H1 (cell line): ENCODE measurements at regions not wholly inside any gene's neighbourhood (a gene's known extent, or its start where the extent isn't known, plus 50 kb on each side); places are given as distances from the start of the nearest gene placed in this dataset.

Source experiments
- CTCF ChIA-PET: fragments of 300-600 bp; sonication (Branson Sonifier 250); formaldehyde crosslinking; loops from one replicate; lab custom pipeline; 2021; ENCODE audit not compliant: partially characterized antibody; lab: Charles Lee
- POLR2A ChIA-PET: fragments of 300-600 bp; sonication (Branson Sonifier 250); formaldehyde crosslinking; loops from one replicate; lab custom pipeline; 2021; ENCODE audit warnings: inconsistent platforms; ENCODE audit not compliant: partially characterized antibody; lab: Charles Lee
- DNase-seq, 2 experiments: peaks; one replicate each; pipeline versions ENCODE4 v3.0.0 to v3.0.0-alpha.2; 2010 to 2022; ENCODE audit warnings: low spot score in 2 of 2, low read depth in 1 of 2, mixed read lengths in 1 of 2
- FAIRE-seq: peaks from 2 replicates; lab custom pipeline; 2011; peaks lifted over from hg19 to GRCh38; lab: Jason Lieb, UNC
- H2AFZ ChIP-seq: 2 replicates; pipeline ENCODE4 v1.8.1; 2012; ENCODE audit warnings: low read length, inconsistent platforms
- H2AK5ac ChIP-seq: 2 replicates; pipeline ENCODE4 v1.6.1; 2013; ENCODE audit warnings: low read depth, low read length
- H2BK120ac ChIP-seq: replicated peaks from 2 replicates; pipeline ENCODE3; 2013; ENCODE audit warnings: low read depth, low read length, inconsistent platforms
- H2BK12ac ChIP-seq: 2 replicates; pipeline ENCODE4 v1.6.1; 2013; ENCODE audit warnings: low read depth, low read length
- H2BK15ac ChIP-seq: 2 replicates; pipeline ENCODE4 v1.6.1; 2013; ENCODE audit warnings: low read length
- H2BK20ac ChIP-seq: 2 replicates; pipeline ENCODE4 v1.6.1; 2013; ENCODE audit warnings: low read length
- H2BK5ac ChIP-seq: 2 replicates; pipeline ENCODE4 v1.6.1; 2013; ENCODE audit warnings: low read depth, low read length
- H3K14ac ChIP-seq: 2 replicates; pipeline ENCODE4 v1.6.1; 2013; ENCODE audit warnings: inconsistent platforms; ENCODE audit not compliant: insufficient read length
- H3K18ac ChIP-seq: 2 replicates; pipeline ENCODE4 v1.6.1; 2013; ENCODE audit warnings: low read length; ENCODE audit errors: extremely low read depth
- H3K23ac ChIP-seq: 2 replicates; pipeline ENCODE4 v1.6.1; 2013; ENCODE audit warnings: inconsistent platforms; ENCODE audit not compliant: insufficient read length
- H3K23me2 ChIP-seq: 2 replicates; pipeline ENCODE4 v1.6.1; 2013; ENCODE audit warnings: low read depth, low read length
- H3K27ac ChIP-seq: 2 replicates; pipeline ENCODE4 v1.6.1; 2011; ENCODE audit warnings: low read depth, low read length, inconsistent platforms
- H3K27me3 ChIP-seq, 4 experiments: replicated peaks in 1 of 4; 1 replicate in 1 of 4; 2 replicates in 3 of 4; pipeline versions ENCODE4 v1.6.1 to v1.8.1; 2011 to 2013; ENCODE audit warnings: low read length in 3 of 4, mild to moderate bottlenecking in 3 of 4, inconsistent platforms in 2 of 4, mixed read lengths in 2 of 4, moderate library complexity in 1 of 4; ENCODE audit not compliant: control insufficient read depth in 3 of 4, insufficient read depth in 3 of 4; ENCODE audit errors: extremely low read depth in 1 of 4
- H3K36me3 ChIP-seq, 4 experiments: 2 replicates each; pipeline versions ENCODE4 v1.6.1 to v1.8.1; 2011 to 2013; ENCODE audit warnings: mild to moderate bottlenecking in 4 of 4, low read length in 3 of 4, moderate library complexity in 2 of 4, control low read depth in 1 of 4, inconsistent platforms in 1 of 4; ENCODE audit not compliant: insufficient read depth in 4 of 4, control insufficient read depth in 2 of 4
- H3K4ac ChIP-seq: replicated peaks from 2 replicates; pipeline ENCODE3; 2013; ENCODE audit warnings: low read length, low read depth, mixed read lengths, inconsistent platforms; ENCODE audit not compliant: insufficient read length
- H3K4me1 ChIP-seq, 4 experiments: replicated peaks in 1 of 4; 1 replicate in 1 of 4; 2 replicates in 3 of 4; pipeline versions ENCODE4 v1.6.1 to v1.8.1; 2011 to 2013; ENCODE audit warnings: low read length in 3 of 4, inconsistent platforms in 2 of 4, mixed read lengths in 1 of 4; ENCODE audit not compliant: insufficient read depth in 4 of 4, control insufficient read depth in 3 of 4
- H3K4me2 ChIP-seq, 2 experiments: 2 replicates each; pipeline versions ENCODE4 v1.6.1 to v1.8.1; 2011 to 2013; ENCODE audit warnings: low read depth in 2 of 2, low read length in 2 of 2, control low read depth in 1 of 2, inconsistent platforms in 1 of 2, mild to moderate bottlenecking in 1 of 2; ENCODE audit not compliant: insufficient read depth in 1 of 2
- H3K4me3 ChIP-seq, 4 experiments: fragments of 200-600, 300-600 bp in 1 of 4; sonication (generic), shearing (Covaris generic), sonication (Bioruptor Twin) in 1 of 4; 2 replicates each; pipeline versions ENCODE4 v1.5.1 to v1.8.1; 2011 to 2016; ENCODE audit warnings: low read length in 4 of 4, low read depth in 3 of 4, control low read depth in 2 of 4, inconsistent platforms in 2 of 4, mild to moderate bottlenecking in 2 of 4, mixed read lengths in 1 of 4, moderate library complexity in 1 of 4; ENCODE audit not compliant: insufficient read depth in 2 of 4; ENCODE audit errors: extremely low read depth in 1 of 4
- H3K56ac ChIP-seq: replicated peaks from 2 replicates; pipeline ENCODE3; 2013; ENCODE audit warnings: low read depth, mild to moderate bottlenecking, mixed read lengths, low read length, inconsistent platforms; ENCODE audit not compliant: insufficient read length
- H3K79me1 ChIP-seq: 2 replicates; pipeline ENCODE4 v1.6.1; 2013; ENCODE audit warnings: low read depth, low read length, control low read depth
- H3K79me2 ChIP-seq, 2 experiments: 2 replicates each; pipeline versions ENCODE4 v1.6.1 to v1.8.1; 2012 to 2013; ENCODE audit warnings: low read length in 2 of 2, mild to moderate bottlenecking in 2 of 2, inconsistent platforms in 1 of 2; ENCODE audit not compliant: insufficient read depth in 2 of 2, control insufficient read depth in 1 of 2
- H3K9ac ChIP-seq, 4 experiments: replicated peaks in 1 of 4; 1 replicate in 1 of 4; 2 replicates in 3 of 4; pipeline versions ENCODE4 v1.6.1 to v1.8.1; 2011 to 2013; ENCODE audit warnings: low read depth in 3 of 4, low read length in 3 of 4, control low read depth in 2 of 4, mild to moderate bottlenecking in 2 of 4, moderate library complexity in 2 of 4, inconsistent platforms in 1 of 4; ENCODE audit errors: extremely low read depth in 1 of 4
- H3K9me3 ChIP-seq, 2 experiments: 2 replicates each; pipeline versions ENCODE4 v1.6.1 to v1.8.1; 2012 to 2013; ENCODE audit warnings: mild to moderate bottlenecking in 2 of 2, moderate library complexity in 2 of 2, control low read depth in 1 of 2, inconsistent platforms in 1 of 2, low read depth in 1 of 2, low read length in 1 of 2, mixed read lengths in 1 of 2; ENCODE audit not compliant: insufficient read depth in 2 of 2
- H4K20me1 ChIP-seq, 2 experiments: replicated peaks in 1 of 2; 2 replicates each; pipeline versions ENCODE3 to v1.8.1; 2011 to 2013; ENCODE audit warnings: inconsistent platforms in 2 of 2, low read length in 2 of 2, mild to moderate bottlenecking in 1 of 2; ENCODE audit not compliant: insufficient read depth in 2 of 2, control insufficient read depth in 1 of 2
- H4K5ac ChIP-seq: 2 replicates; pipeline ENCODE4 v1.6.1; 2013; ENCODE audit warnings: low read length, low read depth, mixed read lengths, inconsistent platforms; ENCODE audit not compliant: insufficient read length
- H4K8ac ChIP-seq: 2 replicates; pipeline ENCODE4 v1.8.0; 2013; ENCODE audit warnings: mild to moderate bottlenecking, moderate library complexity, low read length, inconsistent platforms; ENCODE audit not compliant: insufficient read depth; ENCODE audit errors: extremely low read depth
- H4K91ac ChIP-seq: replicated peaks from 2 replicates; pipeline ENCODE3; 2013; ENCODE audit warnings: low read length, mixed read lengths, inconsistent platforms; ENCODE audit not compliant: insufficient read length
- SIX5 ChIP-seq: IDR thresholded peaks from 2 replicates; pipeline ENCODE4 v1.6.1; 2011; ENCODE audit warnings: mild to moderate bottlenecking, low read depth, low read length
- WGBS, 2 experiments: shearing (Covaris generic) in 1 of 2; methylation state at CpG; one replicate each; pipeline versions ENCODE4 v1.1.6 to v1.1.7; 2013 to 2015; ENCODE audit warnings: low lambda C conversion rate in 2 of 2, mixed read lengths in 2 of 2, inconsistent platforms in 1 of 2, low coverage in 1 of 2, missing lambda C conversion rate in 1 of 2; ENCODE audit not compliant: insufficient replicate concordance in 2 of 2, insufficient coverage in 1 of 2, insufficient read length in 1 of 2; ENCODE audit errors: extremely low coverage in 1 of 2, missing lambda C conversion rate in 1 of 2; 5-methylcytosine and 5-hydroxymethylcytosine counted together

DNA sequence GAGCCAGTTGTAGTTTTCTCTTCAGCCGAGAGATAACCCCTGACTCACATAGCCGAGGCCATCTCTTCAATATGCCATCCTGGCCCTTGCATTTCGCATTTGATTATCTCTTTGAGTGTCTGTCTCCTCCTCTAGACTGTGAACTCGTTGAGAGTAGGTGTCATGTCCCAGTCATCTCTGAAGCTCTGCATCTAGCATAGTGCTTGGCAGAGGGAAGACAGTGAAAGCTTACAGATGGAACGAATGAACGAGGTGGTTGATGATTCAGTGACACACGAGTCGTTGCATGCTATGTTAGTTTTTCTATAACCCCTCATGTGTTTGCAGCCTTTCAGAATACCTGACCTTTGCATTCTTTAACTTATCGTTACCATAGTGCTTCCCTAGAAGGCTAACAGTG, 59.9 kb upstream of the CYRIA start:
- Histone ChIP-seq H2BK120ac (no peak overlapping the region), H3K79me2 (no peaks in the 10 kb centered on the region), H3K23me2 (no peaks in the 10 kb centered on the region), H3K36me3 (no peaks in the 10 kb centered on the region), H4K20me1 (no peaks in the 10 kb centered on the region), H3K4me2 (no peak overlapping the region), H3K79me1 (no peaks in the 10 kb centered on the region), H3K18ac (no peak overlapping the region), H3K27ac (no peak overlapping the region), H3K9me3 (no peaks in the 10 kb centered on the region), H4K8ac (no peak overlapping the region), H4K91ac (no peak overlapping the region), H3K9ac (no peak overlapping the region), H2AK5ac (no peak overlapping the region), H2BK12ac (no peak overlapping the region), H2BK20ac (no peak overlapping the region), H3K56ac (no peak overlapping the region), H3K27me3 (no peaks in the 10 kb centered on the region), H3K4me3 (no peak overlapping the region), H2AFZ (no peak overlapping the region), H2BK5ac (no peak overlapping the region), H2BK15ac (no peak overlapping the region), H4K5ac (no peak overlapping the region), H3K4ac (no peak overlapping the region), H3K14ac (no peak overlapping the region), H3K4me1 (peaks cover 0 to 3% (median 0%) of the 10 kb centered on the region in 4 experiments; a peak in 1 of 7 replicates), H3K23ac (no peak overlapping the region)
- FAIRE-seq: no peak
- ChIA-PET POLR2A (no interaction called here), CTCF (interaction anchor here (0.8 to 2.2 kb wide), 8 partner anchors 10 to 277 kb away, joined by 3 to 10 read pairs (median 4); no protein-coding TSS in a partner anchor)
- no peak for DNase-seq
- no peak for TF ChIP-seq SIX5
- 91% methylated on average over 9 of the region's 9 CpGs; no CpG with 5 or more reads in 1 of the 2 experiments for WGBS, 2 experiments
